HG03103 (cell line): ENCODE measurements at regions not wholly inside any gene's neighbourhood (a gene's known extent, or its start where the extent isn't known, plus 50 kb on each side); places are given as distances from the start of the nearest gene placed in this dataset.
A peak's percentile ranks its signal among the peaks of the same experiment; 100 is the strongest.
"Not testable (repeated sequence)": the region's sequence is repeated elsewhere in the genome, so short reads cannot be mapped to it uniquely, and the experiment has no call there.

Experiments used
- ATAC-seq: cut with Tn5 transposase; IDR thresholded peaks from one replicate; pipeline ENCODE4 v1.9.1; 2021; ENCODE audit warnings: low read depth; ENCODE audit not compliant: unreplicated experiment

GRCh38 chr5:116971131-116971530 is 396.5 kb upstream of the SEMA6A start:
- no peak for ATAC-seq

GRCh38 chr5:116970318-116970717 is 395.7 kb upstream of the SEMA6A start:
- ATAC-seq: no peak

GRCh38 chr5:116964438-116964837 is 389.8 kb upstream of the SEMA6A start:
- ATAC-seq: no peak

- ATAC-seq: no peak
These were observed 386.4 kb upstream of the SEMA6A start for GRCh38 chr5:116961021-116961420.

GRCh38 chr5:116959843-116960242 is 385.2 kb upstream of the SEMA6A start:
- no peak for ATAC-seq

GRCh38 chr5:116953251-116953930 is 378.8 kb upstream of the SEMA6A start:
- no peak for ATAC-seq

- no peak for ATAC-seq
These were observed 376.6 kb upstream of the SEMA6A start for GRCh38 chr5:116951219-116951618.

GRCh38 chr5:116947691-116948528 is 373.3 kb upstream of the SEMA6A start:
- peak; percentile 99 for ATAC-seq

GRCh38 chr5:116945613-116946382 is 371.2 kb upstream of the SEMA6A start:
- not testable (repeated sequence) for ATAC-seq

GRCh38 chr5:116944183-116944582 is 369.6 kb upstream of the SEMA6A start:
- no peak for ATAC-seq

GRCh38 chr5:116942622-116943021 is 368.0 kb upstream of the SEMA6A start:
- ATAC-seq: no peak

GRCh38 chr5:116939641-116940040 is 365.0 kb upstream of the SEMA6A start:
- ATAC-seq: no peak

- no peak for ATAC-seq
These were observed 363.9 kb upstream of the SEMA6A start for GRCh38 chr5:116938488-116938887.

GRCh38 chr5:116935561-116936162 is 361.0 kb upstream of the SEMA6A start:
- no peak for ATAC-seq

- no peak for ATAC-seq
These were observed 356.0 kb upstream of the SEMA6A start for GRCh38 chr5:116930616-116931015.

GRCh38 chr5:116923344-116923743 is 348.7 kb upstream of the SEMA6A start:
- no peak for ATAC-seq

- ATAC-seq: peak; percentile 88
These were observed 347.9 kb upstream of the SEMA6A start for GRCh38 chr5:116922532-116922931.

- ATAC-seq: no peak
These were observed 340.4 kb upstream of the SEMA6A start for GRCh38 chr5:116914869-116915504.

GRCh38 chr5:116912221-116912620 is 337.6 kb upstream of the SEMA6A start:
- no peak for ATAC-seq

- ATAC-seq: no peak
These were observed 336.5 kb upstream of the SEMA6A start for GRCh38 chr5:116911074-116911473.
